ENCODE measurements at regions not wholly inside any gene's neighbourhood (a gene's known extent, or its start where the extent isn't known, plus 50 kb on each side); places are given as distances from the start of the nearest gene placed in this dataset.

- no peak for ATAC-seq
- TF ChIP-seq ZNF565 (CRISPR knock-in tag; conservative IDR thresholded peaks at IDR 0.05; ENCODE audit: low read depth) (no peak), PATZ1 (CRISPR knock-in tag; IDR thresholded peaks at IDR 0.05; ENCODE audit: borderline replicate concordance) (no peak), ZFP30 (CRISPR knock-in tag; IDR thresholded peaks at IDR 0.05) (no peak), ZNF70 (CRISPR knock-in tag; IDR thresholded peaks at IDR 0.05) (no peak), TSHZ2 (CRISPR knock-in tag; IDR thresholded peaks at IDR 0.05) (no peak), ISL1 (CRISPR knock-in tag; IDR thresholded peaks at IDR 0.05) (no peak), POU6F1 (CRISPR knock-in tag; IDR thresholded peaks at IDR 0.05; ENCODE audit: borderline replicate concordance, low read depth) (no peak), CREB5 (CRISPR knock-in tag; IDR thresholded peaks at IDR 0.05; ENCODE audit: low read depth) (no peak), ZFP3 (CRISPR knock-in tag; IDR thresholded peaks at IDR 0.05) (no peak), RARB (CRISPR knock-in tag; IDR thresholded peaks at IDR 0.05) (no peak)
These were observed 207.5 kb downstream of the CLIC5 start for GRCh38 chr6:45808042-45808645.

- ATAC-seq = no peak
- TF ChIP-seq ARNTL (CRISPR knock-in tag; IDR thresholded peaks at IDR 0.05; ENCODE audit: borderline replicate concordance, low read depth) (no peak), PPARA (CRISPR knock-in tag; IDR thresholded peaks at IDR 0.05; ENCODE audit: borderline replicate concordance) (no peak), ISL1 (CRISPR knock-in tag; IDR thresholded peaks at IDR 0.05) (no peak), ZNF8 (CRISPR knock-in tag; IDR thresholded peaks at IDR 0.05) (no peak), ZC3H10 (CRISPR knock-in tag; IDR thresholded peaks at IDR 0.05) (no peak), ZNF565 (CRISPR knock-in tag; conservative IDR thresholded peaks at IDR 0.05; ENCODE audit: low read depth) (no peak), TOX (CRISPR knock-in tag; IDR thresholded peaks at IDR 0.05; ENCODE audit: borderline replicate concordance) (no peak), CREB5 (CRISPR knock-in tag; IDR thresholded peaks at IDR 0.05; ENCODE audit: low read depth) (no peak), CSRNP3 (CRISPR knock-in tag; IDR thresholded peaks at IDR 0.05) (no peak), TCF4 (CRISPR knock-in tag; IDR thresholded peaks at IDR 0.05; ENCODE audit: borderline replicate concordance) (no peak), GLIS3 (CRISPR knock-in tag; IDR thresholded peaks at IDR 0.05) (no peak)
These were observed 208.2 kb downstream of the CLIC5 start for GRCh38 chr6:45807311-45808041.

All from SK-N-SH treated with all-trans-retinoic acid at 6 μM for 48 hours (cell line).